GM19467 (cell line): ENCODE measurements at regions not wholly inside any gene's neighbourhood (a gene's known extent, or its start where the extent isn't known, plus 50 kb on each side); places are given as distances from the start of the nearest gene placed in this dataset.

Experiments
- ATAC-seq: cut with Tn5 transposase; IDR thresholded peaks from one replicate; pipeline ENCODE4 v1.9.1; 2021; ENCODE audit warnings: mild to moderate bottlenecking, moderate library complexity; ENCODE audit not compliant: unreplicated experiment

DNA sequence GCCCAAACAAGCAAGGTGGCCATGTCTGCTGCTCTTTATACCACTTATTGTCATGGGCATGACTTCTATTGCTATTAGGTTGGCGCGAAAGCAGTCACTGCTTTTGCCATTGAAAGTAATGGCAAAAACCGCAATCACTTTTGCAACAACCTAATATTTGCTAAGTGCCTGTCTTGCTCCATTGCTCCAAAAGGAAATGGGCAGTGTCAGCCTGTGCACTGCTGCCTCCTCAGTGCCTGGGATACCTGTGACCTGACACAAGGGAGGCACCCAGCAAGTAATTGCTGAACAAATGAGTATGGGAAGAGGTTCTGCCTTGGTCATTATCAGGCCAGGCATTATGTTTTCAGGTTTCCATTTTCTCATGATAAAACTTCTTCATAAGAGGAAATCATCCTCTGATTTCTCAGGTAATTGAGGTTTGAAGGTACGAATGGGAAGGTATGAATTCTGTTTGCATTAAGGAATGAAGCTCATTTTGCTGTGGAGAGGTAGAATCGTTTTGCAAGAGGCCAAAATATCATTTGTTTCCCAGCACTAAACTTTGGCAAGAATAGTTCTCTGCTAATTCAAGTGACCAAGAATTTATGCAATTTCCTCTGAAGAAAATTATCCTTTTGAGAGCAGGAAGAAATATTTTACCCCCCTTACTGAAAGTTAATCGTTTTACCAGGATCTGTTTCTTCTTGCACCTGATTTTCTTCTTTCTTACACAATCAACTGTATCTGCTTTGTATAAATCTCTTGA is 128.4 kb upstream of the SPRY2 start:
- ATAC-seq = no peak

DNA sequence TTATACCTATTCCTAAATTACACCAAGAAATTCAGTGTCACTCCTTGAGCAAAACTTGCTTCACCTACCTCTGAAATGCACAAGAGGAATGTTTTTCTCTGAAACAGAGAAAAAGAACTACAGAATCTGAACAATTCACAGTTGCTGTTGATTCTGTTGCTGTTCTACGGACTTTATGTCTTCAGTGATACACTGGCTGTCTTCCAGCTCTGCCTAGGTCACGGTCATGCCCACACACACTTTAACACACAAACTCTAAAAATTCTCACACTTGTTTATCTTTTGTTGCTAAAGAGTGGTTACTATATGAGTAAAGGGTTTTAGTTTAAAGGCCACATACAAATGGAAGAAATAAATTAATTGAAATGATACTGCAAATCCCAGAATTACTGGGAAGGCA is 124.4 kb upstream of the SPRY2 start:
- no peak for ATAC-seq

DNA sequence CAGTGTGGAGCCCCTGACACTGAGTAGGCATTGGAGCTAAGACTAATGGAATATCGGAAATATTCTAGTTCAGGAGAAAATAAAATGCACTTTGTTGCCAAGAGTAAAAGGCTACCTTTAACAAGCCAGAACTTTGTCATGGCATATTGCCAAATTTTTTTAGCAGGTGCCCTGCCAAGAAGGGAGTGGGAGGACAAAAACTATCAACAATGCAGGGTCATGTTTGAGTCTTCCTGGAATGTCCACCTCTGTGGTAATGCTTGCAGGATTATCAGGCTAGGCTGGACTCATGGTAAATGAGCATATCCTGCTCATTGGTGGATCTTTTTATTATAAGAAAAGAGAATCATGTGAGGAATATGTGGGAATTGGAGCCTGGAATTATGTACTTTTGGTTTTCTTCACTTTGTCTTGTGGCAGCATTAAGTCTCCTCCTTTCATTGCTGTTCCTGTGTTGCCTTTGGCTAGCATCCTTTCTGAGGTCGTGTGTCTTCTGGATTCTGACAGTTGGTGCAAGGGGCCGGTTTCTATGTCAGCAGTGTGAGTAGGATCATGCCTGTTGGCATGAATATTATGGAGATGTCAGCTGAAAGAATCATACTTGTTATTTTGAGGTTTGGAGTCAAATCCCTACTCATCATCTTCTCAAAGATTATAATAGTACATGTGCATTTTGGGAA is 122.9 kb upstream of the SPRY2 start:
- ATAC-seq = no peak

DNA sequence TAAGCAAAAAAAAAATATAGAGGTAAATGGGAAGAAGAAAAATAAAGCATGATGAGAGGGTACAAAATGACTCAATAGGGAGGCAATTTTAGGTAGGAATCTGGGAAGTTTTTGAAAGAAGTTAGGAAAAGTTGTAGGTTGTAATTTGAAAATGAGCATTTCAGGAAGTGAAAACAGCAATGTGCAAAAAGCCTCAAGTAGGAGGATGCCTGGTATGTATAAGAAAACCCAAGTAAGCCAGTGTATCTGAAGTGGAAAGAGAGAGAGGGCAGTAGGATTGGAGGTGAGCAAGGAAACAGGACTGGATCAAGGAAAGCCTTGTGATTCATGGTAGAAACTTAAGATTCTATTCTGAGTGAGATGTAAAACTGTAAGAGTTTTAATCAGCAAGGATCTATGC is 121.6 kb upstream of the SPRY2 start:
- ATAC-seq = no peak

DNA sequence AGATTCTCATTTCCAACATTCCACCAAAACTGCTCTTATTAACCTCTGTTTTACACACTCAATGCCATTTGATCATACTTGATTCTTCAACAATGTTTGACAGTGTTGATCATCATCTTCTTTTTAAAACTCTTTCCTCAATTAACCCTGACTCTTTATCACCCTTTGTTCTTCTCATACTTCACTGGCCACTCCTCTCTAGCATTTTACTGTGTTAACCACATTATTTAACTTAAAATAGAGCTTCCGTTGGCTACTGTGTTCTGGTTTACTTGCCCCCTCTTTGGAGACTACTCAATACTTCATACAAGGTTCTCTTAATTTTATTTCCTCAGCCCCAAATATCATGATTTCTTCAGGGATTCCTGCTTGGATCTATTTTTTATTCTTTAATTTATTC is 121.1 kb upstream of the SPRY2 start:
- ATAC-seq = no peak

DNA sequence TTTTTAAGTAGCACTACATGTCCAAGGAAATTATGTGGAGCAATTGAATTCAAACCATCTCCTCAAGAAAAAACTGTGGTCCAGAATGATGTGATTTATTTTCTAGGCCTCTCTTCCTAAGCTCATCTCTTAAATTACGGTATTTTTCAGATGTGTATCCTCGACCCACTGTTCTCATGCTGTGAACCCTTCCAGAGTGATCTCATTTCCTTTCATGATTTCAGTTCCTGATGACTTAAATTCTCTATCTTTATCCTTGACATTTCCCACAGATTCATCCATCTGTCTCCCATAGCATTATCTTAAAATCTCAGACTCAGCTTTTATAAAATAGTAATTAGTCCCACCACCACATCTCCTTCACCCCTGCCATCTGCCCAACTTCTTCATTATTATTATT is 117.6 kb upstream of the SPRY2 start:
- no peak for ATAC-seq

DNA sequence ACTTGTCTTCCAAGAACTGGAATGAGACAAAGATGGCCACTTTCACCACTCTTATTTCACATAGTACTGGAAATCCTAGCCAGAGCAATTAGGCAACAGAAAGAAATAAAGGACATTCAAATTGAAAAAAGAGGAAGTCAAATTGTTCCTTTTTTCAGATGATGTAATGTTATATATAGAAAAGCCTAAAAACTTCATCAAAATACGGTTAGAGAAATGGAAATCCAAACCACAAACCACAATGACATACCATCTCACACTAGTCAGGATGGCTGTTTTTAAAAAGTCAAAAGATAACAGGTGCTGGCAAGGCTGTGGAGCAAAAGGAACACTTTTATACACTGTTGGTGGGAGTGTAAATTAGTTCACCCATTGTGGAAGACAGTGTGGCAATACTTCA is 113.3 kb upstream of the SPRY2 start:
- ATAC-seq = peak; percentile 61

DNA sequence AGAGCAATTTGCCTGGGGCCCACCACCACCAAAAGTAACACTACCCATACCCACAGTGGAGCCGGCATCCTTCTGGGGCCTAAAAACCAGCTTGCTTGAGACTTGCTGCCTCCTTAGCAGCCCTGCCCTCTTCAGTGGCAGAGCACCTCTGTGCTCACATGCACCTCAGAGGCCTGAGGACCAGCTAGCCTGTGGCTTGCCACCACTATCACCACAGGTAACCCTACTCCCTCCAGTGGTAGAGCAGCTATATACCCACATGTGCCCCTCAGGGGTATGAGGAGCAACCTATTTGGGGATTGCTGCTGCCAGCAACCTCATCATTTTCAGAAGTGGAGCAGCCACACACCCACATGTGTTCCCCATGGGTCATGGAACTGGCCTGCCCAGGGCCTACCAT is 111.4 kb upstream of the SPRY2 start:
- no peak for ATAC-seq

DNA sequence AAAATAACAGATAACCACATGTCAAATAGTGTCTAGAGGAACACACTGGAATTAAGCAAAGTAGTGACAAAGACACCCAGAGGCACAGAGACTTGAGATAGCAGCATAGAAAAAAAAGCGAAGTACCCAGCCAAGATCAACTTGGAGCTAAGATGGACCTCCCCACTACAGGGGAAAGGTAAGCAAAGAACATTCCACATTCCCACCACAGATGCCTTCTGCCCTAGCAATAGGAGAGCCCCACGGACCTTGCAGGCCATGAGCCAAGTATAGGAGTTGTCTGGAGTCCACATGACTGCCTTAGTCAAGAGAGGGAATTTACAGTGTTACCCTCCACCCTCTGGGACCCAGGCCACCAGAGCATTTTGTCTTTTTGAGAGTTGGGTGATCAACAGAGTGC is 110.7 kb upstream of the SPRY2 start:
- ATAC-seq = no peak

DNA sequence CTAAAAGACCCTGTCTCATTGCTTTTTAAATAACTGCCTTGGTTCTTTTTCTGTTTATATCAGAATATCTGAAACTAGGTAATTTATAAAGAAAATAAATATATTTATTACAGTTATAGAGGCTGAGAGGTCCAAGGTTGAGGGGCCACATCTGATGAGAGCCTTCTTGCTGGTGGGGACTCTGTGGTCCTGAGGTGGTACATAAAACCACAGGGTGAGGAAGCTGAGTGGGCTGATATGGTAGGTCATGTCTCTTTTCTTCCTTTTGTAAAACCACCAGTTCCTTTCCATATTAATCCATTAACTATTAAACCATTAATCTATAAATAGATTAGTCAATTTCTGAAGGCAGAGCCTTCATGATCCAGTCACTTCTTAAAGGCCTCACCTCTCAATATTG is 109.5 kb upstream of the SPRY2 start:
- no peak for ATAC-seq

DNA sequence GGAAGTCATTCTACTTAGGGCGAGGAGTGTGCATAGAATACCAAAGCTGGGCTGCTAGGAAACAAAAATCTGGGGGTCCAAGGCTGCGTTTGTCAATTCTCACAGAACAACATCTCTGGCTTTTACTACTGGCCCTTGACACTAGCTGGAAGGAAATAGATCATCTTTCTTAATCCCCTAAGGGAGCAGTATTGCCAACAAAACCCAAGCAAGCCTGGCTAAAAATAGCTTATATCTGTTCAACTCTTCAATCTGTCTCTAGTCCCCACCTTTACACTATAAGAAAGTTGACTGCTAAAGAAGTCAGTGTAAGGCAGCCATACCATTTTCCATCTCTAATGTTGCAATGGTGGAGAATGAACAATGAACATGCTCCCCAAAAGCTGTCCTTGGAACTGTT is 107.8 kb upstream of the SPRY2 start:
- no peak for ATAC-seq

DNA sequence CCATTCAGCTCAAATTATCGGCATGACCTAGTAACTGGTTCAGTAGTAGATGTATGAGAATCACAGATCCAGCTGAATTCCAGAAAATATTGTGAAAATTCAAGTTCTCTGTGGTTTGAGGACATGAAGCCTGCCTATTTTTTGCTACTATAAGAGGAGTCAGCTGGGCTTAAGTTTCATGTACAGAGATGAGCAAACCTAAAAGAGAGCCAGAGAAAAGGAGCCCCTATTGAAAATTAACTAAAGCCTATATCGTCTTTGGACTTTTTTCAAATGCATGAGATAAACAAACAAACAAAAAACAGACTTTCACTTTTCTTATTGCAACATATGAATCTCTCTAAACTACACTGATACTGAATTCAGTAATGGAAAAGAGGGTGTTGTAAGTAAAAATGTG is 106.8 kb upstream of the SPRY2 start:
- peak; percentile 47 for ATAC-seq

DNA sequence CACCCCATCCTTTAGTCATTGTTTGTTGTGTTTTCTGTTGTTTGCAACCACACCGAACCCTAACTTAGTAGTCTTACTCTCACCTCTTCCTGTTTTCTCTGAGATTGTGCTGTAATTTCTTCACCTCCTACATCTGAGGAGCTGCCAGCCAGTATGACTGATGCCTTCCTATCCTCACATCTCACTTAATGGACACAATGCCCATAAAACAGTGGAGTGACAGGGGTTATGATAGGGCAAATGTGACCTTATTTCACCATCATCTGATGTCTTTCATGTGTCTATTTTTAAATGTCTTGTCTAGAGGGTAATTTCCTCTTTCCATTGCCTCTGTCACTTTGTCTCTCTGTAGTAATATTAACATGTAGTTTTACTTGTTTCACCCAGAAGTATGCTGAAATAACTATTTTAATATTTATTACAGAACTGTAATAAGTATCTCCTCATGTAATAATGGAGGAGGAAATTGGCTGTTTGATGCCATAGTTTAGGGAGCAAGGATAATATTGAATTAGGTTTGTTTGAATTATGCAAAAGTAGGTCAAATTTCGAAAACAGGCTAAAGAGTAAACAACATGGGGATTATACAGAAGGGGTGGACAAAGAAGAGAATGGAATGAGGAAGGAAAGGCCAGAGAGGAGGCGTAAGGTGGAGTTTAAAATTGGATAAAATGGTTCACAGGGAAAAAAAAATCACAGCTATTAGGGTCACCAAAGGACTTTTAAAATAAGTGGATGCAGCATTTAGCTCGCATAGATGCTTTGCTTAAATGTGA is 103.5 kb upstream of the SPRY2 start:
- ATAC-seq = no peak

DNA sequence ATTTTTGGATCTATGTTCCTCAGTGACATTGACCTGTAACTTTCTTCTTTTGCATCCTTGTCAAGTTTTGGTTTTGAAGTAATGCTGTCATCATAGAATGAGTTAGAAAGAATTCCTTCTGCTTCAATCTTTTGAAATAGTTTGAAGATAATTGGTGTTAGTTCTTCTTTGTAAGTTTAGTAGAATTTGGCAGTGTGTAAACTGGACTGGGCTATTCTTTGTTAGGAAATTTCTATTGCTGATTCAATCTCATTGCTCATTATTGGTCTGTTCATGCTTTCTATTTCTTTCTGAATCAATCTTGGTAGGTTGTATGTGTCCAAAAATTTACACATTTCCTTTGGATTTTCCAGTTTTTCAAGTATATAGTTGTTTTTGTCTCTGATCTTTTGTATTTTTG is 101.7 kb upstream of the SPRY2 start:
- ATAC-seq = no peak

DNA sequence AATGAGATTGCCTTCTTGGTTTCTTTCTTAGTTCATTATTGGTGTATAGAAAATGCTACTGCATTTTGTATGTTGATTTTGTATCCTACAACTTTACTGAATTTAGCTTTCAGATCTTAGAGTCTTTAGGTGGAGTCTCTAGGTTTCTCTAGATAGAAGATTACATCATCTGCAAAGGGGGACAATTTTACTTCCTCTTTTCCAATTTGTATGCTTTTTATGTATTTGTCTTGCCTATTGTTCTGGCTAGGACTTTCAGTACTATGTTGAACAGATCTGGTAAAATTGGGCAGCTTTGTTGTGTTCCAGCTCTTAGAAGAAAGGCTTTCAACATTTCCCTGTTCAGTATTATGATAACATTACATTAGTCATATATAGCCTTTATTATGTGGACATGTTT is 101.0 kb upstream of the SPRY2 start:
- ATAC-seq = no peak

DNA sequence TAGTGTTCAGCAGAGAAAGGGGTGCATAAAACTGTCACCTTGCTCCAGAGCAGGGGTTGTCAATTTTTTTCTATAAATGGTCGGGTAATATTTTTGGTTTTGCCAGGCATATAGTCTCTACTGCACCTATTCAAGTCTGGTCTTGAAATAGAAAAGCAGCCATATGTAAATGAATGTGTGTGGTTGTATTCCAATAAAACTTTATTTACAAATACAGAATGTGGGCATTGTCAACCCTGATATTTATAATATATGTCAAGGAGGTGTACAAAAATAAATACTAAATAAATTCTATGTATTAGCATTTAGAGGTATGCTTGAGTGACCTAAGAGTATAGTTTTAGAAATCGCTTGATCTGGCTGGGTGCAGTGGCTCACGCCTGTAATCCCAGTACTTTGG is 97.6 kb upstream of the SPRY2 start:
- no peak for ATAC-seq

DNA sequence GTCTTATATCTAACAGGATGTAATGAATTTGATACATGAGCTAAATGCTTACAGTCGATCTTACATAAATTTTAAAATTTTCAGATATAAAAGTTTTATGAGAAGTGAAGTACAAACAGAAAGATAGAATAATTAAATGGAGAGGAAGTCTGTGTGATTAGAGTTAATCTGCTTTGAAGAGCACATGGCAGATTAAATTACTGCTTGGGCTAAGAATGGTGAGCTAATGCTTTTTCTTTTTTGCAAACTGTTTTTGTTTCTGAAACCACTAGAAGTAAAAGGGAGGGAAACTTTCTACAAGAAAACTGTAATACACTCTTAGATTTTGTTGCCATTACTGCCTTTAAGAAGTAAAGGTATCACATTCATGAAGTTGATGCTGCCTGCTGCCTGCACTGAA is 96.3 kb upstream of the SPRY2 start:
- no peak for ATAC-seq

DNA sequence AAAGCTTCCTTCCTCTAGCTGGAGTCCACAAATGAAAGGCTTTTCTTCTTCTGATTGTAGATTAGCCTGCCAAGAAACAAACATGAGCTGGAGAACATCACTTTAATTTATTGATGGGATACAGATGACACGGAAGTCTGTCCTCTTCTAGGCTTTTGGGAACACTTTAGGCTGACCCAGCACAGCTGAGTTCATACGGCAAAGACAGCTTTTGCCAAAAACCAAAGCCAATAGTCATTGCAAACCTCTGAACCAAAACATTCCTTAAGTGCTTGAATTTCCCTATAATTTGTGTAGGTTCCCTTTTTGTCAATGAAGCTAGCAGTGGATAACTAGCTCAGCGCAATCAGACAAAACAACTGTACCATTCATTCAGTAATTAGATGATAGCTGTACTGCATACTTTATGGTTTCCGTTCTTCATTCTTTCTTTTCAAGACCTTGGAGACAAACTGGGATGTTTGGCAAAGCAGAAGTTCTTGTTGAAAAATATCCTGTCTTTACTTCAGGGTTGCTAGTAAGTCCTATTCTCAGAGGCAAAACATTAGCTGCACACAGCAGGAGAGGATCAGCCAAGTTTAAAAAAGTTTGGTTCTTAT is 95.7 kb upstream of the SPRY2 start:
- ATAC-seq = no peak

DNA sequence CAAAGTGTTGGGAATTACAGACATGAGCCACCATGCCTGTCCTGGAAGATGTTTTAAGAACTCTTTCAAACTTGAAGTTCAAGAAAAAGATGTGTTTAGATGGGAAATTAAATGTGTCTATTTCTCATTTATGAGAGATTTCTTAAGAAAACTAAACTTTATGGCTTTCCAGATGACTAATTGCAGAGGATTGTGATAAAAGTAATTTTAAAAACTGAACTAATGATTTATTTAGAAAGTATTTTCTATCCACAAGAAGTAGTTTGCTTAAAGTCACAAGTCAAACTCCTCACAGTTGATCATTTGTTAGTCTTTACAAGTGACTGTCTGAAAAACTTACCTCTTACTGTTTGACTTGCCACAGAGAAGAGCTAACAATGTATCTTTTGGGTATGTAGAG is 89.6 kb upstream of the SPRY2 start:
- no peak for ATAC-seq

DNA sequence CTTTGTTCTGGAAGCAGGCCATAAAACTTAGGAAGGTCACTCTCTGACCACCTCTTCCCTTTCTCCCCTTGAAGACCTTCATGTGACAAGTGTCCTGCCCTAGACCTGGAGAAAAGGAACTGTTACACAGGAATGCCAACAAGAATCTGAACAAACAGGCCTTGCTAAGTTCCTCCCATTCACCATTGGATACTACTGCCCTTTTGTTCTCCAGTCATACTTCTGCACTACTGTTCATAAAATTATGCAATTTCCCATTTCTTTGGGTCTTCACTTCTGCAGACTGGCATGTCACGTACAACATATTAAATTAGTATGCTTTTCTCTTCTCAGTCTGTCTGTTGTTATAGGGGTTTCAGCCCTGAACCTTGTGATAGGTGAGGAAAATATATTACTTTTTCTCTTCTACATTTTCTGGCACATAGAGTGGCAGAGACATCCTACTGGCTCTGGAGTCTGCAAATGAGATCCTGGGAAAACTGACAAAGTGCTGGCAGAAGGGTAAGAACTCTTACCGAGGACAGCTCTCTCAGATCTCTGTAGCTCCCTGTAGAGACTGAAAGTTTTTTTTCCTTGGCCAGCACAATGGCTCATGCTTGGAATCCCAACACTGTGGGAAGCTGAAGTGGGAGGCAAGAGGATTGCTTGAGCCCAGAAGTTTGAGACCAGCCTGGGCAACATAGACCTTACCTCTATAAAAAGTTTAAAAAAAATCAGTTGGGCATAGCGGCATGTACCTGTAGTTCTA is 87.6 kb upstream of the SPRY2 start:
- no peak for ATAC-seq

DNA sequence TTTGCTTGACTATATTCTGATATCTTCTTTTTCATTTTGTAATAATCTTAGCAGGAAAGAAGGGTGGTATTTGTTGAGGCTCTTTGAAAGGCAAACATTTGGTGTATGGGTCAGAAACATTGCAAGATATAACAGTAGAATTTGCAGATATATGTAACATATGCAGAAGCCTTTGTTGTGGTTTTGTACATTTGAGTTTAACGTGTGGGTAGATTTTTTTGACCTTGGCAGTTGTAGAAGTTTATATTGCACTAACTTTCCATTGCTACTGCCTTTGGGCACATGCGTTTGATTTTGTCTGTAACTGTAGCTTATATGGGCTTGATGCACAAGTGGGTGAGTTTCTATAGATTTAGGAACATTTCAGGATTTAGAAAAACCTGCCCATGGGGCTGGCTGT is 78.5 kb upstream of the SPRY2 start:
- ATAC-seq = no peak
